Fibroblast of skin of scalp (primary cell): ENCODE measurements at regions not wholly inside any gene's neighbourhood (a gene's known extent, or its start where the extent isn't known, plus 50 kb on each side); places are given as distances from the start of the nearest gene placed in this dataset.

ENCODE experiments used
- DNase-seq: peaks from one replicate; pipeline ENCODE4 v3.0.0-alpha.2; 2013

- DNase-seq = no peak
Observed at GRCh38 chr6:98648211-98648914, 186.0 kb upstream of the POU3F2 start.

DNA sequence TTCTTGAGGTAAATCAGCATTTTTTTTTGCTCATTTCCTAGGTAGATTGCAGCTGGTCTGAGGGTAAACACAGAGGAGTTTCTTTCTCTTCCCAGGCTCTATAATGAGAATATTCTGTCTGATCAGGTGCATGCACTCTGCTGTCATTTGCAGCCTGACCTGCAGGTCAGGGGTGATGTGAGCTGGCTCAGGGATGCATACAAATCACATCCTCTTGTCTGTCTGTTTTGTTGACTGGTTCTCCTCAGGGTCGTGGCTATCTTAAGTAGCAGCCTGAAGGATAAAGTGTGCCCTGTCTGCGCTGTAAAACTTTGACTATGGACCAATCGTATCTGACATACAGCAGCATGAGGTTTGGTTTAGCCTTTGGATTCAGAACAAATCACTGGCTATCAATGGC, 183.4 kb upstream of the POU3F2 start:
- no peak for DNase-seq

- DNase-seq = no peak
Observed at GRCh38 chr6:98653179-98653578, 181.2 kb upstream of the POU3F2 start.

DNA sequence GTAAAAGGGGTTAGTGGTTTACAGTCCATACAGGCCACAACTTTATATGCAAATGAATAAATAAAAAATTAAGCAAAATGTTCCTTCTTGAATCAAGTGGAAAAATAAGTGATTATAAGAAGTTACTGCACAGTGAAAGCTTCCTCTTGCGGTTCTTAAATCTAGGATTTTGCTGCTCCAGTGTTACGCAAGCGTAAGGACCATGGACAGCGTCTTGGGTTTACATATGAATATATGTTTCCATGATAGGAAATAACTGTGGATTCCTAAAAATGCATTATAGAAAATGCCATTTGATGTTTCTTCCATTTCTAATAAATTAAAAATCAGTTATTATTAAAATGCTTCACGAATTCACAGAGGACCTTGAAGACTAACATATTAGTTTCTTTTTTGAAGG, 176.6 kb upstream of the POU3F2 start:
- peak; percentile 66 for DNase-seq

DNA sequence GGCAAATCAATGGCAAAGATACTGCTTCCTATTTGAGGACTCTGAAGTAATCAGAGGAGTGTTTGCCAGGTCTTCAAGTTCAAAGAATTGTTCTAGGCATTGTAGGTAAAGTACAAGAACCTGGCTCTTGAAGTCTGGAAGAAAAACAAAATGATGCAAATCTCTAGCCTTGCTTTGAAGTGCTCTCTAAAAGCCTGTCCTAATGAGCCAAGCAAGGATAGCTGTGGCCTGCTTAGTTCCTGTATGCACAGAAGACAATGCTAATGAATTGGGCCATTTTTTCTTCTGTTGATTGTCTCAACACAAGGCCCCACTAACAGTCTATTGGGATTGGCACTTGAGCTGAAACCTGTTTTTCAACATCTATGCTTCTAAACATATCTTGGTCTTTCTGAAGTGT, 165.0 kb upstream of the POU3F2 start:
- no peak for DNase-seq

- DNase-seq = no peak
Observed at GRCh38 chr6:98670045-98670746, 164.2 kb upstream of the POU3F2 start.

DNA sequence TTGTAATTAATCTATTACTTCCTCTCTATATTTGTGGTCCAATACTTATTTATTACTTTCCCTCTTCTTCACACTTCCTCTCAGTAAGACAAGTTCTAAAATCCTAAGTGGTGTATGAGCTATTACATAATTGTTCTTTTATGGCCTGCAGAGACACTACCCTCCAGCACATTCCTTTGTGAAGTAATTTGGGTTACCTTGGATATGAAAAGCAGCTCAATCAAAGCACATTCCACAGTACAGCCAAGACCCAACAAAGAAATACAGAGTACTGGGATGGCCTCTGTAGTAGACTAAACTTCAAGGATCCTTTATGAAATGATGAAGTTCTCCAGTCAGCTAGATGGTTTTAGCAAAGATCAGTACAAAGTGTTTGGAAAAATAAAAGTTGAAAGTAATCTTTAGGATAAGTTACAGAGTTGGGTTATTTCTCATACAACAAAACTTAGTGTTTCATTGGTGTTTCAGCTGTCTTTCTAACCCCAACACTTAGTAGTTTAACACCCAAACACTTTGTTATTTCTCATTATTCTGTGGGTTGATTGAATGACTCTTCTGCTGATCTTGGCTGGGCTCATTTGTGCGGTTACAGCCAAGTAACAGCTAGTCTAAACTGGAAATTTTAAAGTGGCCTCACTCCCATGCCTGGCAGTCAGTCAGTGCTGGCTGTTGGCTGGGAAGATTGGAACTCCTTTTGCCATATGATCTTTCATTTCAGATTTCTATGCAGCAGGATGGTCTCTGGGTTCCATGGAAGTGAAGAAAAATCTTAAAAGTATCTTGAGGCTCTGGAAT, 161.5 kb upstream of the POU3F2 start:
- DNase-seq = no peak

DNA sequence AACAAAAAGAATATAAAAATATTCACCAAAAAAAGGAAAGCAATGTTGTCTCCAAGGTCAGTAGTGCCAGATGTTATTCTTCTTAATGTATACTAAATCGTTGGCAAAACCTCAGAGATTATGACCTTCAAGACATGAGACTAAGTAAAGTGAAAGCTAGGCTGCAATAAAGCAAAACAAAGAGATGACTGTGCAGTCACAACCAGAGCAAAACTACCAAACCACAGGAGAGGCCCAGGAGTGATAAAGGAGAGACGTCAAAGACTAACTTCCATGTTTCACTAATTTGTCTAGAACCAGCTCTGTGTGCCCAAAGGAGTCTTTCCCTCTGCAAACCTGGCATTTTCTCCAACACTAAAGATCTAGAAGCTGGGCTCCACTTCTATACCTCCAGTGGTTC, 155.9 kb upstream of the POU3F2 start:
- DNase-seq = no peak

GRCh38 chr6:98686008-98686601, 148.3 kb upstream of the POU3F2 start:
- DNase-seq = no peak

GRCh38 chr6:98687752-98688151, 146.6 kb upstream of the POU3F2 start:
- no peak for DNase-seq

DNA sequence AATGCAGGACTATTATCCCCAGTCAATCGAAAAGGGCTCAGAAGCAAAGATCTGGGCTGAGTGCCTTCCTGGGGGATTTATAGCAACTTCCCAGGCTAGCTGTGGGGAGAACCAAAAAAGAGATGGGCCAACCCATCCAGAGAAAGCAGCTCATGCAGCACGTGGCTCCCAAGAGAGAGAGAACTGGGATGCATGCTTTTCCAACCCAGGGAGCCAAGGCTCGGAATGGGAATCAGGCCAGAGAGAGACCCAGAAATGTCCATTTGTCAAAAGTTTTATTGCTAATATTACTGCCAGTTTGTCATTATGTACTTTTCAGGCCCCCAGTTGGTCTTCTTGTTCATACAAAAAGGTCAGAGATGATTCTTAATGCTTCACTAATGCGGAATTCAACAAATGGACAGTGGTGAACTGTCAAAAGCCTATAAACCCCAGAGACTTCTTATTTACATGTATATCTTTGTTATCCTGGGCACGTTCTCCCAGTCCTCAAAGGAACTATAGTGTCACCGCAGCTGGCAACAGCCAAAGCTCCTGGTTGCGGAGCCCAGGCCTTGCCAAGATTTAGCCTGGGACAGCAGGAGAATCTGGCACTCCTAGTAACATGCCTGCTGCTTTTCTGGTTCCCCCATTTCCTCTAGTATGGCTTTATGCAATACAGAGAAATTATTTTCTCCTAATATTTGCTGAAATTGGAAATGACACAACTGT, 139.1 kb upstream of the POU3F2 start:
- no peak for DNase-seq

DNA sequence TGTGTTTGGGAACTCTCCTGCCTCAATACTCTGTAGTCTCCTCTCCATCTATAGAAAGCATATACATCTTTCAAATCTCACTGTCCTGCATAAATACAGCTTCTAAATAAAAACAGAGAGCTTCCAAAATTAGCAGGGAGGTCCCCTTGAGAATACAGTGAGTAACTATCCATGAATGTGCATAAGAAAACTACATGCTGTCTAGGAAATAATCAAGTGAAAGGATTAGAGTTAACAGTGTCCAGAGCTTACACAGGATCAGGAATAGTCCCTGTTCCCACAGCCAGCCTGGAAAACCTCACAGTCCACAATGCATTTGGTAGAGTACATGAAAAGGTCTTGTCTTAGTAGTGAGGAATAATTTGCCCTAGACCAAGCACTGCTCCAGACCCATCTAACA, 123.0 kb upstream of the POU3F2 start:
- DNase-seq = no peak

DNA sequence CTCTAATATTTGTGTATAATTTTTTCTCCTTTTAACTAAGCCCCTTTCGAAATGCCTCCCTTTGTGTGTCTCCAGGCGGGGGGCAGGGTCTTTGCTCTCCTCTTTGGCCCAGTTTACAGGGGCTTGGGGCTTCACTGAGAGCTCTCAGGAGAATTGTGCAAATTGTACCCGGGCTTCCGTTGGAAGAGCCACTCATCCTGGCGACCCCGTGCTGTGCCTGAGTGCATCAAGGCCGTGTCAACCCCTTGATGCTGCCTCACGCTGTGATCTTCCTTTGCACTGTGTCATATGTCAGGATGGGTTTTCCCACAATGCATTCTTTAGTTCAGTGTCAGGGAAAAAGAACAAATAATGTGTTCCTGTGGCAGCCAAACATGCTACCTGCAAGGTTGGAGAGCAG, 118.0 kb upstream of the POU3F2 start:
- DNase-seq = peak; percentile 3

DNA sequence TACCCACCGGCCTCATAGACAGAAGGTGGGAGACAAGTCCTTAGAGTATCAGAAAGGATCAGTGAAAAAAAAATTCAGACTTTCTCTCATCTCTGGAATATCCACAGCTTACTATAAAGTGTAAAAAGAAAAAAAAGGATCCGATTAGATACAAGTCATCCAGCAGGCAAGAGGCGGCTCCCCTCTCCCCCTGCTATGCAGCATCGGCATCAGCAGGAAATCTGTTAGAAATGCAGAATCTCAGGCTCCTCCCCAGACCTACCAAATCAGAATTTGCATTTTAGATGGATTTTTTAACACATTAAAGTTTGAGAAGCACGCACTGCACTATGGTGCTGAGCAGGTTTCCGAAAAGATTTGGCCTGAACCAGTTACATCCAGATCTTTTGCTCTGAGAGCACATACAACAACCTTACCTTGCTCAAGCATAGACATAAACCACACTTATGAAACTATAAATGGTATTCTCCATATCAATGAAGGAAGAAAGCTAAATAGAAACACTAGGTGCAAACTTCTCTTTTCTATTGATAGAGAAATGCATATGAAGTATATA, 117.0 kb upstream of the POU3F2 start:
- no peak for DNase-seq

DNA sequence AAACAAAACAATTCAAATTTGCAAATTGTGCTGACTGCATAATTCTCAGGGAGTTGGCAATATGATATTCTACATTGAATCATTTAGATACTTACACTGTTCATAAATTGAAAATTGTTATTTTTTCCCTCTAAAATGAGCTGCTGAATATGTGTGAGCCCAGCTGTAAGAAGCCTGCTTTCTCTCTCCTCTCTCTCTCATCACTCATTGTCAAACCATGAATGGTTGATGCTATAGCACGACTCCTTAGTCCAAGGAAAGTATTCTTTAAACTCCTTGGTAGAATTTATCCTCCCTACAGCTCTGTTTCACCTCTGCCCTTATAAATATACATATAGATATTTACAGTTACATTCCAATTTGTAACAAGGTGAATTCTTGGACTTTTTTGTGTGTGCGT, 116.4 kb upstream of the POU3F2 start:
- no peak for DNase-seq

- no peak for DNase-seq
Observed at GRCh38 chr6:98724537-98724936, 109.8 kb upstream of the POU3F2 start.

DNA sequence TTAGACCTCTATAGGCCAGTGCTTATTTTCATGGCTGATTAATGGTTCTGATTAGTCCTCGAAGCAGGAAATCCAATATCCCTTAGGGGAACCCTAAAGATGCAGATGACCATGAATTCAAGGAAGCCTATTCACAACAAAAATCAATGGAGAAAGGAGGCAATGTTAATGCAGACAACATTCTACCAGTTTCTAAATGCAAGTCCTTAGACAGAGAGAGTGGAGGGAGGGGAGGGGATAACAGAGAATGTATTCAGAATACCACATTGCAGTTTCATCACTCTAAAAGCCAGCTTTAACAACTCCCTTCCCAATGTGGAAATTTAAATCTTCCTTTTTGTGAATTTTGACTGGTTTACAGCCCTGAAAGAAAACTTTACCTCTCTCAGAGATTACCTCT, 87.1 kb upstream of the POU3F2 start:
- DNase-seq = no peak

GRCh38 chr6:98747960-98748359, 86.4 kb upstream of the POU3F2 start:
- peak; percentile 35 for DNase-seq

- no peak for DNase-seq
Observed at GRCh38 chr6:98759459-98759858, 74.9 kb upstream of the POU3F2 start.

DNA sequence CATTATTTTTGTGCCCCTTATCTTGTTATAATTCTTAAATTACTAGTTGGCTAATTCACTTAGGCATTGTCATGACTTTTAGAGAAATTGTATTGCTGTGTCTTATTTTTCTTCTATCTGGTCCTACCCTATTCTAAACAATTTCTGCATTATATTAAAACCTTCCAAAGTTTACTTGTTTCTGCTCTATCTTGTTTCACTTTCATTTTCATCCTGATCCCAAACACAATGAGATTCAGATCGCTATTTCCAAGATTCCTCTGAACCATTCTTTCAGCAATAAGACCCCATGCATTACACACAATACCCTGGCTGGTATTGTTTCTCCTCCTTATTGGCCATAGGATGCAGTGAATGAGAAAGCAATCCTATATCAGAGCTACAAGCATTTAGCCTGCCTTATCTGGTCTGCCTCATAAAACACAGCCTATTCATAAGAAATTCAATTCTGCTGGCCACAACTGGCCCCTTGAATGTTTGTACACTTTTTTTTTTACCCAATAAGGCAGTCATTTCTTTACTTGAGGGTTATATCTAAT, 69.9 kb upstream of the POU3F2 start:
- no peak for DNase-seq

GRCh38 chr6:98769546-98769945, 64.8 kb upstream of the POU3F2 start:
- peak; percentile 9 for DNase-seq

DNA sequence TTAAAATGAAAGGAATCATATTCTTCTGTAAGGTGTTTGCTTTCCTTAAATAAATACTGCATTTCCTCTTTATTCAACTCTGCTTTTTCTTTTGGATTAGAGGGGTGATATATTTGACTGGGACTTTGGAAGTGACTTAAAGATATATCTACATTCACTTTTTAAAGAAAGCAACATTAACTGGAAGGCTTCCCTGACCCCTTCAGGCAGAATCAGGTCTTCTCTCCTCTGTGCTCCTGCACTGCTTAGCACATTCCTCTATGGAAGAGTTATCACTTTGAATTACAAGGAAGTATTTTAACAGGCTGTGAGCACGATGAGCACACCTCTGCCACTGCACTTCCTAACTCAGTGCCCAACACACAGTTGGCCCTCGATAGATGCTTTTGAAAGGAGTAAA, 59.2 kb upstream of the POU3F2 start:
- no peak for DNase-seq
